Hepatocyte (in vitro differentiated cells): ENCODE measurements at regions not wholly inside any gene's neighbourhood (a gene's known extent, or its start where the extent isn't known, plus 50 kb on each side); places are given as distances from the start of the nearest gene placed in this dataset.

Source experiments
- CTCF ChIP-seq: fragments of 200-600 bp; sonication (generic); IDR thresholded peaks from 2 replicates; pipeline ENCODE4 v1.5.1; 2016; ENCODE audit warnings: antibody characterized with exemption, mild to moderate bottlenecking; ENCODE audit not compliant: poor library complexity
- EZH2 ChIP-seq: fragments of 200-600 bp; sonication (generic); IDR thresholded peaks from 2 replicates; pipeline ENCODE4 v1.6.1; 2016; ENCODE audit warnings: antibody characterized with exemption, mild to moderate bottlenecking, borderline replicate concordance
- EZH2phosphoT487 ChIP-seq: fragments of 200-600 bp; sonication (generic); IDR thresholded peaks from one replicate; pipeline ENCODE4 v1.6.1; 2018; ENCODE audit warnings: antibody characterized with exemption, mild to moderate bottlenecking, low read depth, moderate library complexity; ENCODE audit not compliant: unreplicated experiment, severe bottlenecking

GRCh38 chr14:49203676-49204075 is 382.5 kb downstream of the RPS29 start:
- TF ChIP-seq CTCF (no peak), EZH2phosphoT487 (no peak), EZH2 (no peak)
